NT2/D1 (cell line): ENCODE measurements at regions not wholly inside any gene's neighbourhood (a gene's known extent, or its start where the extent isn't known, plus 50 kb on each side); places are given as distances from the start of the nearest gene placed in this dataset.

Experiments used
- SUZ12 ChIP-seq: IDR thresholded peaks from 2 replicates; pipeline ENCODE4 v1.6.1; 2011; ENCODE audit not compliant: insufficient read length, insufficient read depth; ENCODE audit errors: extremely low read depth
- ZNF274 ChIP-seq: IDR thresholded peaks from 2 replicates; pipeline ENCODE4 v1.6.1; 2011; ENCODE audit warnings: mild to moderate bottlenecking, low read depth, low read length

DNA sequence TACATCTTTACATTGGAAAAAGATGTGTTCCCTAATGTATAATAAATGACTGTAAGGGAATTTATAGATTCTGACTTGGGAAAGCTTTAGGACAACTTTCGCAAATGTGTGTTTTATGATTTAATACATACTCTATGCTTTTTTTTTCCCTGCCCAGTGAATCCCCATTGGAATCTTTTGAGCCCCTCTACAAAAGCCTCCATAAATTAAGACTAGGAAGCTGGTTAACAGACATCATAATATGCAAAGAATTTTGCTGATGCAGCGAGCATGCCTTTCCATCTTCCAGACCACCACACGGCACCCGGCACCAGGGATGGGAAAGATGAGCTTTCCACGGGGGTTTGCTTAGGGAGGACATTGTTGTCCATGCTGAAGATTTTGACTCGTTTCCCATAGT lies 156.1 kb upstream of the IVNS1ABP start:
- TF ChIP-seq SUZ12 (no peak), ZNF274 (no peak)
